PC-3 (cell line): ENCODE measurements at regions not wholly inside any gene's neighbourhood (a gene's known extent, or its start where the extent isn't known, plus 50 kb on each side); places are given as distances from the start of the nearest gene placed in this dataset.

Experiments used
- ATAC-seq: fragments of 200-7000 bp; cut with Tn5 transposase; 2 replicates; pipeline ENCODE4 v1.9.1; 2020; ENCODE audit warnings: mild to moderate bottlenecking, moderate library complexity
- BruUV-seq: library from RNA; stranded (reverse); fragments of 400-500 nt; replicated peaks from 2 replicates; lab custom pipeline; 2021; lab: Mats Ljungman, UMichigan
- CTCF ChIA-PET: fragments of 300-600 bp; sonication (Branson Sonifier 250); formaldehyde crosslinking; loops from one replicate; lab custom pipeline; 2022; ENCODE audit warnings: antibody characterized with exemption; lab: Charles Lee
- POLR2A ChIA-PET: fragments of 300-600 bp; sonication (Branson Sonifier 250); formaldehyde crosslinking; loops from one replicate; lab custom pipeline; 2022; ENCODE audit warnings: antibody characterized with exemption; ENCODE audit not compliant: unreplicated experiment; lab: Charles Lee
- DNase-seq: peaks from one replicate; pipeline ENCODE4 v3.0.0-alpha.2; 2015
- H2AFZ ChIP-seq: fragments of 300-600 bp; sonication (generic); 2 replicates; pipeline ENCODE4 v1.6.0; 2016; ENCODE audit warnings: antibody characterized with exemption, low read length
- H3F3A ChIP-seq: fragments of 300-600 bp; sonication (generic); one replicate; pipeline ENCODE4 v1.6.0; 2017; ENCODE audit warnings: antibody characterized with exemption, low read length, control low read depth, mild to moderate bottlenecking; ENCODE audit not compliant: unreplicated experiment
- H3K27ac ChIP-seq: fragments of 300-600 bp; sonication (generic); 2 replicates; pipeline ENCODE4 v1.5.1; 2016; ENCODE audit warnings: mild to moderate bottlenecking, low read length
- H3K27me3 ChIP-seq: fragments of 300-600 bp; sonication (generic); 2 replicates; pipeline ENCODE4 v1.6.1; 2016; ENCODE audit warnings: low read length, mixed read lengths
- H3K36me3 ChIP-seq: fragments of 300-600 bp; sonication (generic); 2 replicates; pipeline ENCODE4 v1.6.1; 2016; ENCODE audit warnings: low read depth, mixed run types, low read length, mixed read lengths
- H3K4me1 ChIP-seq: fragments of 300-600 bp; sonication (generic); 2 replicates; pipeline ENCODE4 v1.5.1; 2016; ENCODE audit warnings: low read length; ENCODE audit not compliant: insufficient read depth
- H3K4me2 ChIP-seq: fragments of 300-600 bp; sonication (generic); 2 replicates; pipeline ENCODE4 v1.6.0; 2016; ENCODE audit warnings: low read length
- H3K4me3 ChIP-seq: fragments of 300-600 bp; sonication (generic); 2 replicates; pipeline ENCODE4 v1.5.1; 2016; ENCODE audit warnings: mild to moderate bottlenecking, low read length, mixed read lengths
- H3K79me2 ChIP-seq: fragments of 300-600 bp; sonication (generic); 2 replicates; pipeline ENCODE4 v1.6.1; 2017; ENCODE audit warnings: low read length, mixed read lengths
- H3K9ac ChIP-seq: fragments of 300-600 bp; sonication (generic); 2 replicates; pipeline ENCODE4 v1.6.0; 2016; ENCODE audit warnings: mild to moderate bottlenecking, low read length
- H3K9me2 ChIP-seq: fragments of 300-600 bp; sonication (generic); replicated peaks from 2 replicates; pipeline ENCODE4 v1.6.1; 2016; ENCODE audit warnings: mixed run types, low read length, mixed read lengths
- H3K9me3 ChIP-seq: fragments of 300-600 bp; sonication (generic); 2 replicates; pipeline ENCODE4 v1.6.1; 2016; ENCODE audit warnings: low read length, mixed read lengths
- H4K20me1 ChIP-seq: fragments of 300-600 bp; sonication (generic); 2 replicates; pipeline ENCODE4 v1.6.1; 2016; ENCODE audit warnings: low read length, mixed read lengths
- EZH2 ChIP-seq: fragments of 300-600 bp; sonication (generic); IDR thresholded peaks from one replicate; pipeline ENCODE4 v1.6.1; 2017; ENCODE audit warnings: antibody characterized with exemption, mild to moderate bottlenecking, low read length; ENCODE audit not compliant: unreplicated experiment
- EZH2phosphoT487 ChIP-seq: fragments of 300-600 bp; sonication (generic); IDR thresholded peaks from 2 replicates; pipeline ENCODE4 v1.6.1; 2018; ENCODE audit warnings: mild to moderate bottlenecking, antibody characterized with exemption, low read length, borderline replicate concordance
- intact Hi-C: fragments of 100-400 bp; cut with micrococcal nuclease; formaldehyde crosslinking; loops from 2 replicates; pipeline ENCODE4 v1.9.0; 2023
- TF ChIP-seq, protein P1 (sequence below): fragments of 300-600 bp; sonication (generic); conservative IDR thresholded peaks from 2 replicates; pipeline ENCODE4 v1.5.1; 2017; ENCODE audit warnings: antibody characterized with exemption, low read depth, mild to moderate bottlenecking, low read length

DNA sequence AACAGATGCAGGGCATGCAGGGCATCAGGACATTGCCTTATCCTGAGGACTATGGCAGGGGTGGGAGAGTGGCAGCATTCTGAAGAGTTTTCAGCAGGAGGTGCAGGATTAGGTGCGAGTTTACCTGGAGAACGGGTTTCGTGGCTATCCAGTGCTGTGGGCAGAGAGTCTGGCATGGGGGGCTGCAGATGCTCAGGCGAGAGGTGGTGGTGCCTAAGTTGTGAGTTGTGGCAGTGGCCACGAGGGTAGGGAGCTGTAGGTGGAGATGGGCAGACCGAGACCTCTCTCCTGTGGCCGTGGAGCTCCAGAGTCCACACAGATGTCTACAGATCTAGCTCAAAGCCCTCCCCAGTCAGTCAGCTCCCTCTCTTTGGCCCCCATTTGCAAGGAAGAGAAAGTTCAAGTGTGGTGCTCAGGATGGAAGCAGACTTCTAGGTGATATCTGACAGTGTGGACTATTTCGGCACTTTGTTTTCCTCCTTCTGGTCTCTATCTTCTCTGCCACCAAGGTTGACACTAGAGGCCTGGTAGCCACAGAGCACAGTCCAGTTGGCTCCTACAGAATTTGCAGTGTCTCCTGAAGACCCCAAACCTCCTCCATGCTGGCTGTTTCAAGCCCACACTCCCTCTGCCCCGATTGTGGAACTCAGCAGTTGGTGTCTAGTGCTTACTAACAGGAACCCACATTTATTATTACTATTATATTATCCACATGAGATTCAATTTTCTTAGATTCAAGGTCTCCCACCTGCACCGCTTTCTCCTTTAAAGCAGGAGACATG lies 955.7 kb upstream of the ZNF722 start:
- no peaks in the 10 kb centered on the region for H3K9me3 ChIP-seq

DNA sequence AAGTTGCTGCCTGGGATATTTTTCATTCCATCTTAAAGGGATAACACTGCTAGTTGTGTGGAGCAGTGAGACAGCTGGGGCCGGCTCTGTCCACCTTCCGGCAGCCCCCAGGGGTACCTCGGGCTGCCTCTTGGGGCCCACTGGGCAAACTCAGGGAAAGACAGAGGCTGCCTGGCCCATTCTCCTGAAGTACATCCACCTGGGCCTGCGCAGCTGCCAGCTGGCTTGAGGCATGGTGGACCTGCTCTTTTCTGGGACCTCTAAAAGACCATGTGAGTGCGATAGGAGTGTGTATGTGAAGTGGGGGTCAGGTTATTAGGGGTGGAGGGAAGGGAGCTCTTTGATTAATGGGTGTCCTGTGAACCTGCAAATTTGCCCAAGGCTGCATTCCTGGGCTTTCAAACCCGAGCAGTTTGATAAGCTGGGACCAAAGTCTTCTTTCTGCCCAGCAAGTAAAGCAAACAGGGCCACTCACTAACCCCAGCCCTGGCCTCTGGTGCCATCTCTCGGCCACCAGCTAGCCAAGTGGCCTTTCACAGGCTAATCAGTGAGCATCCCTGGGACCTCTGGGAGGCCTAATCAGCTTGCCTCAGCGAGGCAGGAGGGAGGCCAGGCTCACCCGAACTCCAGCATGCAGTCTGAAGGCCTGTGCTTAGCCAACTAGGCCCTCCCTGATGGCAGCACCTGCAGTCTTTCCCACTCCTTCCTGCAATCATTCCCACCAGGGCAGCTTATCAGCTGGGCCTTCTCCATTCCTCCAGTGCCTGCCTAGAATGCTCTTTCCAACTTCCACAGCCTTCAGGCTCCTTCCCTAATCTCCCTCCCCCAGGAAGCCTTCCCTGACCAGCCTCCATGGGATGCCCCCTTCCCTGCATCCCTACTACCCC lies 954.7 kb upstream of the ZNF722 start:
- Histone ChIP-seq H3K4me2 (no peak overlapping the region), H3K9me2 (no peaks in the 10 kb centered on the region), H3K27ac (no peak overlapping the region), H3K36me3 (no peaks in the 10 kb centered on the region), H3K27me3 (no peaks in the 10 kb centered on the region), H3K4me3 (no peak overlapping the region), H3K79me2 (no peaks in the 10 kb centered on the region), H4K20me1 (no peaks in the 10 kb centered on the region), H3K9ac (no peak overlapping the region), H3K4me1 (no peaks in the 10 kb centered on the region), H3F3A (no peaks in the 10 kb centered on the region), H2AFZ (no peak overlapping the region), H3K9me3 (no peaks in the 10 kb centered on the region)
- TF ChIP-seq EZH2phosphoT487 (no peak), EZH2 (no peak)
- TF ChIP-seq, protein P1, sequence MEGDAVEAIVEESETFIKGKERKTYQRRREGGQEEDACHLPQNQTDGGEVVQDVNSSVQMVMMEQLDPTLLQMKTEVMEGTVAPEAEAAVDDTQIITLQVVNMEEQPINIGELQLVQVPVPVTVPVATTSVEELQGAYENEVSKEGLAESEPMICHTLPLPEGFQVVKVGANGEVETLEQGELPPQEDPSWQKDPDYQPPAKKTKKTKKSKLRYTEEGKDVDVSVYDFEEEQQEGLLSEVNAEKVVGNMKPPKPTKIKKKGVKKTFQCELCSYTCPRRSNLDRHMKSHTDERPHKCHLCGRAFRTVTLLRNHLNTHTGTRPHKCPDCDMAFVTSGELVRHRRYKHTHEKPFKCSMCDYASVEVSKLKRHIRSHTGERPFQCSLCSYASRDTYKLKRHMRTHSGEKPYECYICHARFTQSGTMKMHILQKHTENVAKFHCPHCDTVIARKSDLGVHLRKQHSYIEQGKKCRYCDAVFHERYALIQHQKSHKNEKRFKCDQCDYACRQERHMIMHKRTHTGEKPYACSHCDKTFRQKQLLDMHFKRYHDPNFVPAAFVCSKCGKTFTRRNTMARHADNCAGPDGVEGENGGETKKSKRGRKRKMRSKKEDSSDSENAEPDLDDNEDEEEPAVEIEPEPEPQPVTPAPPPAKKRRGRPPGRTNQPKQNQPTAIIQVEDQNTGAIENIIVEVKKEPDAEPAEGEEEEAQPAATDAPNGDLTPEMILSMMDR, result no peak
- DNase-seq, result no peak
- no TSS peak for BruUV-seq
- POLR2A ChIA-PET, result no interaction called here
- no peak for ATAC-seq
- intact Hi-C loops, result no loop called here
- CTCF ChIA-PET, result no interaction called here

More for the DNA sequence above, 955.7 kb upstream of the ZNF722 start:
- H3K4me3 ChIP-seq, result no peak overlapping the region
- ChIA-PET CTCF (no interaction called here), POLR2A (no interaction called here)
- no peaks in the 10 kb centered on the region for H3K27me3 ChIP-seq
- H3K27ac ChIP-seq, result no peak overlapping the region
- no peak for ATAC-seq
- no peaks in the 10 kb centered on the region for H3K4me1 ChIP-seq
- no peaks in the 10 kb centered on the region for H4K20me1 ChIP-seq
- no TSS peak for BruUV-seq
- H3K4me2 ChIP-seq, result no peak overlapping the region
- no peaks in the 10 kb centered on the region for H3K36me3 ChIP-seq
- intact Hi-C loops, result no loop called here
- H3F3A ChIP-seq, result no peaks in the 10 kb centered on the region
- TF ChIP-seq EZH2 (no peak), EZH2phosphoT487 (no peak)
- TF ChIP-seq, protein P1, result no peak
- H3K79me2 ChIP-seq, result no peaks in the 10 kb centered on the region
- H2AFZ ChIP-seq, result no peak overlapping the region
- no peak overlapping the region for H3K9ac ChIP-seq
- H3K9me2 ChIP-seq, result no peaks in the 10 kb centered on the region
- no peak for DNase-seq
